ENCODE measurements at regions not wholly inside any gene's neighbourhood (a gene's known extent, or its start where the extent isn't known, plus 50 kb on each side); places are given as distances from the start of the nearest gene placed in this dataset.

DNA sequence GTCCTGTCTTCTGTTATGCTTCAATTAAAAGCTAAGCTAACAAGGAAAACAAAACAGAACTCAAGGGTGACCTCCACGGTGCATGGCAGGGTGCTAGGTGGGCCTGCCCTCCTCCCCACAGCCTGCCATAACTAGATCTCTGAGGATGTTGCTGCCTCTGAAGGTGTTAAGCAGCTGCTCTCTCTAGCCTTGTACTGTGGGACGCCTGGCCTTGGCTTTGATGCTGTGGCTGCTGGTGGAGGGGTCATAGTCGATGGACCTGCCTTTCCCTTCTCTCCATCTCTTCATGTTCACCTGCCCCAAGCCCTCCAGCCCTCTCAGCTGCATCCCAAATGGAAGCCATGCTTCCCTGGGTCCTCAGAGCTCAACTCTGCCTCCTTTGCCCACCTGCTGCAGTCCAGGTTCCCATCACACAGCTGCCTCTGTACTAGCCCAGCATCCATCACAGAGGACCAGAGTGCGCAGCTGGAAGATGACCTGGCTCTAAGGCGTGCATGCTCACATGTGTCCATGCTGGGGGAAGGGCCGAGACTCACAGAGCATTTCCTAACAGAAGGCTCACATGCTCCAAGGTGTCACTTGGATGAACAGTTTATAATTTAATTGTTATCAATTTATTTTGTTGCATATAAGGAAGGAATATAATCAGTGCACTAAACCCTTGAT lies 180.3 kb upstream of the E2F8 start:
- no peaks in the 10 kb centered on the region for H3K36me3 ChIP-seq (ENCODE audit: insufficient read depth)
- H3K4me2 ChIP-seq, result no peak overlapping the region
- 0 out of 2 replicates have a peak, but pooled peaks cover 3% of the 10 kb centered on the region for H4K20me1 ChIP-seq (replicated peaks; ENCODE audit: insufficient read depth)
- ATAC-seq, result no peak
- no peaks in the 10 kb centered on the region for H3F3A ChIP-seq (replicated peaks; ENCODE audit: low read depth)
- H3K9me2 ChIP-seq (ENCODE audit: insufficient read depth), result no peaks in the 10 kb centered on the region
- H3K27ac ChIP-seq (ENCODE audit: low read depth), result no peak overlapping the region
- H3K27me3 Mint-ChIP-seq (ENCODE audit: insufficient read depth, low read depth, poor library complexity), result no peaks in the 10 kb centered on the region
- no peak overlapping the region for H3K27ac Mint-ChIP-seq
- H3K4me1 ChIP-seq (ENCODE audit: insufficient read depth), result no peaks in the 10 kb centered on the region
- H3K79me2 ChIP-seq (replicated peaks; ENCODE audit: insufficient read depth), result no peaks in the 10 kb centered on the region
- H3K36me3 Mint-ChIP-seq (ENCODE audit: low read depth), result no peaks in the 10 kb centered on the region
- no peak overlapping the region for H3K4me3 ChIP-seq
- TF ChIP-seq EZH2phosphoT487 (IDR thresholded peaks at IDR 0.05; ENCODE audit: unreplicated experiment), result no peak
- no peak for TF ChIP-seq STAT1 (IDR thresholded peaks at IDR 0.05; ENCODE audit: unreplicated experiment)
- TF ChIP-seq, protein P1, sequence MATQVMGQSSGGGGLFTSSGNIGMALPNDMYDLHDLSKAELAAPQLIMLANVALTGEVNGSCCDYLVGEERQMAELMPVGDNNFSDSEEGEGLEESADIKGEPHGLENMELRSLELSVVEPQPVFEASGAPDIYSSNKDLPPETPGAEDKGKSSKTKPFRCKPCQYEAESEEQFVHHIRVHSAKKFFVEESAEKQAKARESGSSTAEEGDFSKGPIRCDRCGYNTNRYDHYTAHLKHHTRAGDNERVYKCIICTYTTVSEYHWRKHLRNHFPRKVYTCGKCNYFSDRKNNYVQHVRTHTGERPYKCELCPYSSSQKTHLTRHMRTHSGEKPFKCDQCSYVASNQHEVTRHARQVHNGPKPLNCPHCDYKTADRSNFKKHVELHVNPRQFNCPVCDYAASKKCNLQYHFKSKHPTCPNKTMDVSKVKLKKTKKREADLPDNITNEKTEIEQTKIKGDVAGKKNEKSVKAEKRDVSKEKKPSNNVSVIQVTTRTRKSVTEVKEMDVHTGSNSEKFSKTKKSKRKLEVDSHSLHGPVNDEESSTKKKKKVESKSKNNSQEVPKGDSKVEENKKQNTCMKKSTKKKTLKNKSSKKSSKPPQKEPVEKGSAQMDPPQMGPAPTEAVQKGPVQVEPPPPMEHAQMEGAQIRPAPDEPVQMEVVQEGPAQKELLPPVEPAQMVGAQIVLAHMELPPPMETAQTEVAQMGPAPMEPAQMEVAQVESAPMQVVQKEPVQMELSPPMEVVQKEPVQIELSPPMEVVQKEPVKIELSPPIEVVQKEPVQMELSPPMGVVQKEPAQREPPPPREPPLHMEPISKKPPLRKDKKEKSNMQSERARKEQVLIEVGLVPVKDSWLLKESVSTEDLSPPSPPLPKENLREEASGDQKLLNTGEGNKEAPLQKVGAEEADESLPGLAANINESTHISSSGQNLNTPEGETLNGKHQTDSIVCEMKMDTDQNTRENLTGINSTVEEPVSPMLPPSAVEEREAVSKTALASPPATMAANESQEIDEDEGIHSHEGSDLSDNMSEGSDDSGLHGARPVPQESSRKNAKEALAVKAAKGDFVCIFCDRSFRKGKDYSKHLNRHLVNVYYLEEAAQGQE (IDR thresholded peaks at IDR 0.05; ENCODE audit: unreplicated experiment), result no peak
- TF ChIP-seq, protein P2, sequence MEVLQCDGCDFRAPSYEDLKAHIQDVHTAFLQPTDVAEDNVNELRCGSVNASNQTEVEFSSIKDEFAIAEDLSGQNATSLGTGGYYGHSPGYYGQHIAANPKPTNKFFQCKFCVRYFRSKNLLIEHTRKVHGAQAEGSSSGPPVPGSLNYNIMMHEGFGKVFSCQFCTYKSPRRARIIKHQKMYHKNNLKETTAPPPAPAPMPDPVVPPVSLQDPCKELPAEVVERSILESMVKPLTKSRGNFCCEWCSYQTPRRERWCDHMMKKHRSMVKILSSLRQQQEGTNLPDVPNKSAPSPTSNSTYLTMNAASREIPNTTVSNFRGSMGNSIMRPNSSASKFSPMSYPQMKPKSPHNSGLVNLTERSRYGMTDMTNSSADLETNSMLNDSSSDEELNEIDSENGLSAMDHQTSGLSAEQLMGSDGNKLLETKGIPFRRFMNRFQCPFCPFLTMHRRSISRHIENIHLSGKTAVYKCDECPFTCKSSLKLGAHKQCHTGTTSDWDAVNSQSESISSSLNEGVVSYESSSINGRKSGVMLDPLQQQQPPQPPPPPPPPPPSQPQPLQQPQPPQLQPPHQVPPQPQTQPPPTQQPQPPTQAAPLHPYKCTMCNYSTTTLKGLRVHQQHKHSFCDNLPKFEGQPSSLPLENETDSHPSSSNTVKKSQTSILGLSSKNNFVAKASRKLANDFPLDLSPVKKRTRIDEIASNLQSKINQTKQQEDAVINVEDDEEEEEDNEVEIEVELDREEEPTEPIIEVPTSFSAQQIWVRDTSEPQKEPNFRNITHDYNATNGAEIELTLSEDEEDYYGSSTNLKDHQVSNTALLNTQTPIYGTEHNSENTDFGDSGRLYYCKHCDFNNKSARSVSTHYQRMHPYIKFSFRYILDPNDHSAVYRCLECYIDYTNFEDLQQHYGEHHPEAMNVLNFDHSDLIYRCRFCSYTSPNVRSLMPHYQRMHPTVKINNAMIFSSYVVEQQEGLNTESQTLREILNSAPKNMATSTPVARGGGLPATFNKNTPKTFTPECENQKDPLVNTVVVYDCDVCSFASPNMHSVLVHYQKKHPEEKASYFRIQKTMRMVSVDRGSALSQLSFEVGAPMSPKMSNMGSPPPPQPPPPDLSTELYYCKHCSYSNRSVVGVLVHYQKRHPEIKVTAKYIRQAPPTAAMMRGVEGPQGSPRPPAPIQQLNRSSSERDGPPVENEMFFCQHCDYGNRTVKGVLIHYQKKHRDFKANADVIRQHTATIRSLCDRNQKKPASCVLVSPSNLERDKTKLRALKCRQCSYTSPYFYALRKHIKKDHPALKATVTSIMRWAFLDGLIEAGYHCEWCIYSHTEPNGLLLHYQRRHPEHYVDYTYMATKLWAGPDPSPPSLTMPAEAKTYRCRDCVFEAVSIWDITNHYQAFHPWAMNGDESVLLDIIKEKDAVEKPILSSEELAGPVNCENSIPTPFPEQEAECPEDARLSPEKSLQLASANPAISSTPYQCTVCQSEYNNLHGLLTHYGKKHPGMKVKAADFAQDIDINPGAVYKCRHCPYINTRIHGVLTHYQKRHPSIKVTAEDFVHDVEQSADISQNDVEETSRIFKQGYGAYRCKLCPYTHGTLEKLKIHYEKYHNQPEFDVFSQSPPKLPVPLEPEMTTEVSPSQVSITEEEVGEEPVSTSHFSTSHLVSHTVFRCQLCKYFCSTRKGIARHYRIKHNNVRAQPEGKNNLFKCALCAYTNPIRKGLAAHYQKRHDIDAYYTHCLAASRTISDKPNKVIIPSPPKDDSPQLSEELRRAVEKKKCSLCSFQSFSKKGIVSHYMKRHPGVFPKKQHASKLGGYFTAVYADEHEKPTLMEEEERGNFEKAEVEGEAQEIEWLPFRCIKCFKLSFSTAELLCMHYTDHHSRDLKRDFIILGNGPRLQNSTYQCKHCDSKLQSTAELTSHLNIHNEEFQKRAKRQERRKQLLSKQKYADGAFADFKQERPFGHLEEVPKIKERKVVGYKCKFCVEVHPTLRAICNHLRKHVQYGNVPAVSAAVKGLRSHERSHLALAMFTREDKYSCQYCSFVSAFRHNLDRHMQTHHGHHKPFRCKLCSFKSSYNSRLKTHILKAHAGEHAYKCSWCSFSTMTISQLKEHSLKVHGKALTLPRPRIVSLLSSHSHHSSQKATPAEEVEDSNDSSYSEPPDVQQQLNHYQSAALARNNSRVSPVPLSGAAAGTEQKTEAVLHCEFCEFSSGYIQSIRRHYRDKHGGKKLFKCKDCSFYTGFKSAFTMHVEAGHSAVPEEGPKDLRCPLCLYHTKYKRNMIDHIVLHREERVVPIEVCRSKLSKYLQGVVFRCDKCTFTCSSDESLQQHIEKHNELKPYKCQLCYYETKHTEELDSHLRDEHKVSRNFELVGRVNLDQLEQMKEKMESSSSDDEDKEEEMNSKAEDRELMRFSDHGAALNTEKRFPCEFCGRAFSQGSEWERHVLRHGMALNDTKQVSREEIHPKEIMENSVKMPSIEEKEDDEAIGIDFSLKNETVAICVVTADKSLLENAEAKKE (CRISPR knock-in tag; IDR thresholded peaks at IDR 0.05), result no peak
- TF ChIP-seq, protein P3, sequence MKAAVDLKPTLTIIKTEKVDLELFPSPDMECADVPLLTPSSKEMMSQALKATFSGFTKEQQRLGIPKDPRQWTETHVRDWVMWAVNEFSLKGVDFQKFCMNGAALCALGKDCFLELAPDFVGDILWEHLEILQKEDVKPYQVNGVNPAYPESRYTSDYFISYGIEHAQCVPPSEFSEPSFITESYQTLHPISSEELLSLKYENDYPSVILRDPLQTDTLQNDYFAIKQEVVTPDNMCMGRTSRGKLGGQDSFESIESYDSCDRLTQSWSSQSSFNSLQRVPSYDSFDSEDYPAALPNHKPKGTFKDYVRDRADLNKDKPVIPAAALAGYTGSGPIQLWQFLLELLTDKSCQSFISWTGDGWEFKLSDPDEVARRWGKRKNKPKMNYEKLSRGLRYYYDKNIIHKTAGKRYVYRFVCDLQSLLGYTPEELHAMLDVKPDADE (IDR thresholded peaks at IDR 0.05), result no peak
- TF ChIP-seq EZH2 (IDR thresholded peaks at IDR 0.05; ENCODE audit: low read depth, unreplicated experiment), result no peak
- no peak for TF ChIP-seq NANOG (IDR thresholded peaks at IDR 0.05; ENCODE audit: borderline replicate concordance)
- no peak for TF ChIP-seq ZNF114 (CRISPR knock-in tag; IDR thresholded peaks at IDR 0.05)
- no peak for TF ChIP-seq POLR2AphosphoS5 (IDR thresholded peaks at IDR 0.05; ENCODE audit: low read depth)
- H3K4me3 Mint-ChIP-seq, result no peak overlapping the region
- peaks cover 5% of the 10 kb centered on the region; the same call in 2 of the 3 replicates for H3K4me1 Mint-ChIP-seq
- DNase-seq (ENCODE audit: low spot score), result no peak
- no peak overlapping the region for H2AFZ ChIP-seq
- H3K9me3 Mint-ChIP-seq, result no peaks in the 10 kb centered on the region
- no peaks in the 10 kb centered on the region for H3K27me3 ChIP-seq (ENCODE audit: insufficient read depth)
